Right lobe of liver (tissue), 4 donors: ENCODE measurements at regions not wholly inside any gene's neighbourhood (a gene's known extent, or its start where the extent isn't known, plus 50 kb on each side); places are given as distances from the start of the nearest gene placed in this dataset.

Source experiments
- CTCF ChIP-seq, 4 donors: fragments of 200-600 bp in 3 of 4; fragments of 450-650 bp in 1 of 4; IDR thresholded peaks; one replicate each; pipeline versions ENCODE4 v1.5.1 to v1.8.0; 2016 to 2022; ENCODE audit warnings: antibody characterized with exemption in 4 of 4, mild to moderate bottlenecking in 2 of 4
- POLR2A ChIP-seq: fragments of 450-650 bp; IDR thresholded peaks from one replicate; pipeline ENCODE4 v1.6.1; 2017; ENCODE audit warnings: antibody characterized with exemption, mild to moderate bottlenecking
- donor health status: DM: no; HTN: no; CAD: no.
- donor health status: DM: no; HTN: no; CAD: no.
- donor health status: DM: no; HTN: yes; CAD: no.

GRCh38 chr14:66078006-66078405, 408.2 kb upstream of the CCDC196 start:
- no peak for TF ChIP-seq CTCF (IDR thresholded peaks at IDR 0.05)
- TF ChIP-seq POLR2A: no peak
